HCT116 (cell line): ENCODE measurements at regions not wholly inside any gene's neighbourhood (a gene's known extent, or its start where the extent isn't known, plus 50 kb on each side); places are given as distances from the start of the nearest gene placed in this dataset.

Experiments
- ATAC-seq: fragments of 200-7000 bp; cut with Tn5 transposase; 2 replicates; pipeline ENCODE4 v1.9.1; 2020; ENCODE audit warnings: mild to moderate bottlenecking, moderate library complexity
- BruUV-seq: library from RNA; stranded (reverse); fragments of 400-500 nt; replicated peaks from 2 replicates; lab custom pipeline; 2021; lab: Mats Ljungman, UMichigan
- CTCF ChIA-PET: fragments of 300-600 bp; sonication (Branson Sonifier 250); formaldehyde crosslinking; loops from one replicate; lab custom pipeline; 2021; ENCODE audit warnings: antibody characterized with exemption; lab: Charles Lee
- POLR2A ChIA-PET: fragments of 300-600, 350-600 bp; sonication (Branson Sonifier 250); formaldehyde crosslinking; loops from one replicate; lab custom pipeline; 2021; ENCODE audit warnings: antibody characterized with exemption; lab: Charles Lee
- RAD21 ChIA-PET, 2 experiments: fragments of 300-600 bp; sonication (Branson Sonifier 250); formaldehyde crosslinking; loops; one replicate each; lab custom pipeline; 2023; ENCODE audit warnings: low total read pairs in 2 of 2; ENCODE audit not compliant: uncharacterized antibody in 2 of 2, unreplicated experiment in 2 of 2, low non-redundant PET in 1 of 2; lab: Charles Lee
- DNase-seq: peaks from one replicate; pipeline ENCODE4 v3.0.0-alpha.2; 2010; ENCODE audit warnings: low read depth, low spot score
- H2AFZ ChIP-seq: fragments of 200-600 bp; shearing (Covaris generic), sonication (generic); 2 replicates; pipeline ENCODE4 v1.6.1; 2017; ENCODE audit warnings: low read depth, mixed run types, mixed read lengths, antibody characterized with exemption, low read length; ENCODE audit not compliant: poor library complexity, severe bottlenecking
- H3K27ac ChIP-seq: 2 replicates; pipeline ENCODE4 v1.5.1; 2012; ENCODE audit warnings: low read depth, low read length
- H3K27me3 ChIP-seq: fragments of 200-600 bp; sonication (generic); 2 replicates; pipeline ENCODE4 v1.6.1; 2016; ENCODE audit warnings: mixed run types, low read length, mixed read lengths; ENCODE audit not compliant: insufficient read depth
- H3K36me3 ChIP-seq, 2 experiments: fragments of 200-500 bp in 1 of 2; fragments of 200-600 bp in 1 of 2; sonication (Bioruptor generic) in 1 of 2; sonication (generic) in 1 of 2; 2 replicates each; pipeline versions ENCODE4 v1.5.1 to v1.6.1; 2014 to 2016; ENCODE audit warnings: low read length in 2 of 2, inconsistent platforms in 1 of 2, mixed read lengths in 1 of 2, mixed run types in 1 of 2; ENCODE audit not compliant: insufficient read depth in 2 of 2, control insufficient read depth in 1 of 2
- H3K4me1 ChIP-seq, 2 experiments: fragments of 200-600 bp in 1 of 2; sonication (generic) in 1 of 2; 2 replicates each; pipeline versions ENCODE4 v1.5.1 to v1.6.1; 2012 to 2017; ENCODE audit warnings: low read length in 2 of 2, inconsistent platforms in 1 of 2, mild to moderate bottlenecking in 1 of 2, mixed read lengths in 1 of 2, mixed run types in 1 of 2, moderate library complexity in 1 of 2; ENCODE audit not compliant: insufficient read depth in 2 of 2, control insufficient read depth in 1 of 2
- H3K4me2 ChIP-seq: fragments of 200-600 bp; sonication (generic); 2 replicates; pipeline ENCODE4 v1.6.1; 2017; ENCODE audit warnings: mixed run types, low read length, mixed read lengths
- H3K4me3 ChIP-seq, 2 experiments: fragments of 200-600 bp in 1 of 2; sonication (generic) in 1 of 2; replicated peaks in 1 of 2; 2 replicates each; pipeline ENCODE4 v1.5.1; 2011 to 2016; ENCODE audit warnings: low read length in 2 of 2, control low read depth in 1 of 2, low read depth in 1 of 2, mild to moderate bottlenecking in 1 of 2, mixed read lengths in 1 of 2, mixed run types in 1 of 2
- H3K79me2 ChIP-seq: fragments of 200-600 bp; sonication (generic); 2 replicates; pipeline ENCODE4 v1.6.1; 2017; ENCODE audit warnings: mild to moderate bottlenecking, mixed run types, low read length, moderate library complexity, mixed read lengths; ENCODE audit not compliant: insufficient read depth
- H3K9ac ChIP-seq: fragments of 200-600 bp; sonication (generic); 2 replicates; pipeline ENCODE4 v1.6.1; 2016; ENCODE audit warnings: low read length, mixed read lengths
- H3K9me2 ChIP-seq: fragments of 200-600 bp; sonication (generic), shearing (Covaris generic); 2 replicates; pipeline ENCODE4 v1.6.1; 2017; ENCODE audit warnings: mixed run types, mild to moderate bottlenecking, moderate library complexity; ENCODE audit not compliant: insufficient read depth
- H3K9me3 ChIP-seq, 2 experiments: fragments of 200-500 bp in 1 of 2; fragments of 200-600 bp in 1 of 2; sonication (Bioruptor generic) in 1 of 2; sonication (generic) in 1 of 2; 2 replicates each; pipeline ENCODE4 v1.6.1; 2014 to 2017; ENCODE audit warnings: low read length in 2 of 2, mixed read lengths in 2 of 2, inconsistent platforms in 1 of 2, low read depth in 1 of 2, mild to moderate bottlenecking in 1 of 2, mixed run types in 1 of 2, moderate library complexity in 1 of 2; ENCODE audit not compliant: control insufficient read depth in 1 of 2, insufficient read depth in 1 of 2
- H4K20me1 ChIP-seq: fragments of 200-600 bp; sonication (generic), shearing (Covaris generic); 2 replicates; pipeline ENCODE4 v1.6.1; 2017; ENCODE audit warnings: mixed run types, mild to moderate bottlenecking, moderate library complexity; ENCODE audit not compliant: insufficient read depth
- CBX3 ChIP-seq: IDR thresholded peaks from 2 replicates; pipeline ENCODE4 v1.6.1; 2012; ENCODE audit warnings: low read depth
- EZH2phosphoT487 ChIP-seq: fragments of 200-600 bp; IDR thresholded peaks from 2 replicates; pipeline ENCODE4 v1.6.1; 2018; ENCODE audit warnings: antibody characterized with exemption, borderline replicate concordance
- FOSL1 ChIP-seq: IDR thresholded peaks from 2 replicates; pipeline ENCODE4 v1.6.1; 2012; ENCODE audit warnings: low read depth
- JUND ChIP-seq: IDR thresholded peaks from 2 replicates; pipeline ENCODE4 v1.6.1; 2012
- POLR2AphosphoS5 ChIP-seq: IDR thresholded peaks from 2 replicates; pipeline ENCODE4 v1.6.1; 2011; ENCODE audit warnings: mild to moderate bottlenecking, low read depth, low read length, moderate library complexity
- SRF ChIP-seq: IDR thresholded peaks from 2 replicates; pipeline ENCODE4 v1.6.1; 2012; ENCODE audit warnings: low read depth
- TCF7L2 ChIP-seq: IDR thresholded peaks from 2 replicates; pipeline ENCODE4 v1.7.0; 2011; ENCODE audit warnings: borderline replicate concordance, inconsistent platforms; ENCODE audit not compliant: insufficient read depth, insufficient read length; ENCODE audit errors: extremely low read depth
- YY1 ChIP-seq: IDR thresholded peaks from 2 replicates; pipeline ENCODE4 v1.6.1; 2011; ENCODE audit warnings: low read length, low read depth, moderate library complexity, mild to moderate bottlenecking; ENCODE audit not compliant: insufficient replicate concordance; ENCODE audit errors: extremely low read depth
- ZFX ChIP-seq: fragments of 450-650 bp; IDR thresholded peaks from 2 replicates; pipeline ENCODE4 v1.6.1; 2017
- ZNF274 ChIP-seq: fragments of 200-500 bp; sonication (Bioruptor generic); IDR thresholded peaks from 2 replicates; pipeline ENCODE4 v1.6.1; 2014; ENCODE audit warnings: mild to moderate bottlenecking, low read depth, low read length, inconsistent platforms
- intact Hi-C: fragments of 100-400 bp; cut with micrococcal nuclease; formaldehyde crosslinking; loops from 2 replicates; pipeline ENCODE4 v1.10.0; 2022
- TF ChIP-seq, protein P1 (sequence below): IDR thresholded peaks from 2 replicates; pipeline ENCODE4 v1.6.1; 2011; ENCODE audit warnings: mild to moderate bottlenecking, low read length, moderate library complexity; ENCODE audit not compliant: insufficient replicate concordance; ENCODE audit errors: extremely low read depth
- TF ChIP-seq, protein P2 (sequence below): IDR thresholded peaks from 2 replicates; pipeline ENCODE4 v1.6.1; 2012; ENCODE audit warnings: low read depth
- TF ChIP-seq, protein P3 (sequence below): IDR thresholded peaks from 2 replicates; pipeline ENCODE4 v1.6.1; 2012
- TF ChIP-seq, protein P4 (sequence below): IDR thresholded peaks from 2 replicates; pipeline ENCODE4 v1.6.1; 2012
- TF ChIP-seq, protein P5 (sequence below), 3 experiments: fragments of 200-600 bp in 1 of 3; sonication (generic) in 1 of 3; IDR thresholded peaks in 2 of 3; conservative IDR thresholded peaks in 1 of 3; 2 replicates each; pipeline ENCODE4 v1.5.1; 2012 to 2017; ENCODE audit warnings: low read depth in 2 of 3, low read length in 2 of 3, antibody characterized with exemption in 1 of 3, borderline replicate concordance in 1 of 3, control low read depth in 1 of 3, mild to moderate bottlenecking in 1 of 3, mixed read lengths in 1 of 3, mixed run types in 1 of 3, moderate library complexity in 1 of 3; ENCODE audit not compliant: insufficient read depth in 1 of 3

DNA sequence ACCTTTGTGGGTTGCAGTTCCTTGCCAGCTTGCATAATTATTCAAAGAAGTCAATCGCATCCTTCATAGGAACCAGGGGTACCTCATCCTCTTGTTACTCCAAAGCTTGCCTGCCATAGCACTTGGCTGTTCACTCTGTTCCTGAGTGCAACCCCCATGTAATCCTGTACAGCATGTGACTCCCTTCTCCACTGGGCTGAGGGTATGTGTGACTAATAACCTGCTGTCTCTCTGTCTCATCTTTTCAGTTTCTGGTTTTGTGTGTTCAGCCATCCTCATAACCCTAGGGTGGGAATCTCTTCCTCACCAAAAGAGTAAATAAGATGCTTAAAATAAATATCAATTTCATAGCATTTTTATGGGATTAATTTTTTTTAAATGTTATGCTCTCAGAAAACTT is 351.9 kb downstream of the S1PR1 start (continued):
- TF ChIP-seq CBX3: no peak
- no peak for TF ChIP-seq YY1
- no peak for TF ChIP-seq EZH2phosphoT487
- TF ChIP-seq JUND: no peak
- no peak for TF ChIP-seq TCF7L2
- TF ChIP-seq, all 23 proteins: peak for 0

DNA sequence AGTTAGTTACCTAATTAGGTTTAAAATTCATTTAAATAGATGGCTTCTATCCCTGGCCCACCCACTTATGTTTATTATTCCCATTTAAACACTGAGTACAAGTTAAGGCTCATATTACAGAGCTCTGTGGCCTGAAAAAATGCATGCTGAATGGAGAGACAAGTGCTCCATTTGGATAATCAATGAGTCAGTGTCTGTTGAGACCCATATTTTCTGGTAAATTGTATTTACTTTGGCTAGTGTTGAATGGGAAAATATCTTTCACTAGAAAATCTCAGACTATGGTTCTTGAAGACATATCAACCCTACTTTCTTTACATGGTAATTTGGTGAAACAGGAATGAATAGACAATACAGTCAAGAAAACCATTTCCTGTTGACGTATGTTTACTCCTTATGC is 356.0 kb downstream of the S1PR1 start:
- no peak for DNase-seq
- H2AFZ ChIP-seq: no peak overlapping the region

More for the DNA sequence above, 356.0 kb downstream of the S1PR1 start:
- CTCF ChIA-PET: no interaction called here
- no peak overlapping the region for H3K9ac ChIP-seq
- H3K27me3 ChIP-seq: no peaks in the 10 kb centered on the region
- TF ChIP-seq, protein P1, sequence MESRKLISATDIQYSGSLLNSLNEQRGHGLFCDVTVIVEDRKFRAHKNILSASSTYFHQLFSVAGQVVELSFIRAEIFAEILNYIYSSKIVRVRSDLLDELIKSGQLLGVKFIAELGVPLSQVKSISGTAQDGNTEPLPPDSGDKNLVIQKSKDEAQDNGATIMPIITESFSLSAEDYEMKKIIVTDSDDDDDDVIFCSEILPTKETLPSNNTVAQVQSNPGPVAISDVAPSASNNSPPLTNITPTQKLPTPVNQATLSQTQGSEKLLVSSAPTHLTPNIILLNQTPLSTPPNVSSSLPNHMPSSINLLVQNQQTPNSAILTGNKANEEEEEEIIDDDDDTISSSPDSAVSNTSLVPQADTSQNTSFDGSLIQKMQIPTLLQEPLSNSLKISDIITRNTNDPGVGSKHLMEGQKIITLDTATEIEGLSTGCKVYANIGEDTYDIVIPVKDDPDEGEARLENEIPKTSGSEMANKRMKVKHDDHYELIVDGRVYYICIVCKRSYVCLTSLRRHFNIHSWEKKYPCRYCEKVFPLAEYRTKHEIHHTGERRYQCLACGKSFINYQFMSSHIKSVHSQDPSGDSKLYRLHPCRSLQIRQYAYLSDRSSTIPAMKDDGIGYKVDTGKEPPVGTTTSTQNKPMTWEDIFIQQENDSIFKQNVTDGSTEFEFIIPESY: no peak
- TF ChIP-seq, protein P2, sequence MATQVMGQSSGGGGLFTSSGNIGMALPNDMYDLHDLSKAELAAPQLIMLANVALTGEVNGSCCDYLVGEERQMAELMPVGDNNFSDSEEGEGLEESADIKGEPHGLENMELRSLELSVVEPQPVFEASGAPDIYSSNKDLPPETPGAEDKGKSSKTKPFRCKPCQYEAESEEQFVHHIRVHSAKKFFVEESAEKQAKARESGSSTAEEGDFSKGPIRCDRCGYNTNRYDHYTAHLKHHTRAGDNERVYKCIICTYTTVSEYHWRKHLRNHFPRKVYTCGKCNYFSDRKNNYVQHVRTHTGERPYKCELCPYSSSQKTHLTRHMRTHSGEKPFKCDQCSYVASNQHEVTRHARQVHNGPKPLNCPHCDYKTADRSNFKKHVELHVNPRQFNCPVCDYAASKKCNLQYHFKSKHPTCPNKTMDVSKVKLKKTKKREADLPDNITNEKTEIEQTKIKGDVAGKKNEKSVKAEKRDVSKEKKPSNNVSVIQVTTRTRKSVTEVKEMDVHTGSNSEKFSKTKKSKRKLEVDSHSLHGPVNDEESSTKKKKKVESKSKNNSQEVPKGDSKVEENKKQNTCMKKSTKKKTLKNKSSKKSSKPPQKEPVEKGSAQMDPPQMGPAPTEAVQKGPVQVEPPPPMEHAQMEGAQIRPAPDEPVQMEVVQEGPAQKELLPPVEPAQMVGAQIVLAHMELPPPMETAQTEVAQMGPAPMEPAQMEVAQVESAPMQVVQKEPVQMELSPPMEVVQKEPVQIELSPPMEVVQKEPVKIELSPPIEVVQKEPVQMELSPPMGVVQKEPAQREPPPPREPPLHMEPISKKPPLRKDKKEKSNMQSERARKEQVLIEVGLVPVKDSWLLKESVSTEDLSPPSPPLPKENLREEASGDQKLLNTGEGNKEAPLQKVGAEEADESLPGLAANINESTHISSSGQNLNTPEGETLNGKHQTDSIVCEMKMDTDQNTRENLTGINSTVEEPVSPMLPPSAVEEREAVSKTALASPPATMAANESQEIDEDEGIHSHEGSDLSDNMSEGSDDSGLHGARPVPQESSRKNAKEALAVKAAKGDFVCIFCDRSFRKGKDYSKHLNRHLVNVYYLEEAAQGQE: no peak
- TF ChIP-seq FOSL1 (no peak), SRF (no peak), POLR2AphosphoS5 (no peak), ZNF274 (no peak), TCF7L2 (no peak), ZFX (no peak), EZH2phosphoT487 (no peak)
- TF ChIP-seq, protein P3, sequence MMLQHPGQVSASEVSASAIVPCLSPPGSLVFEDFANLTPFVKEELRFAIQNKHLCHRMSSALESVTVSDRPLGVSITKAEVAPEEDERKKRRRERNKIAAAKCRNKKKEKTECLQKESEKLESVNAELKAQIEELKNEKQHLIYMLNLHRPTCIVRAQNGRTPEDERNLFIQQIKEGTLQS: no peak
- TF ChIP-seq, protein P4, sequence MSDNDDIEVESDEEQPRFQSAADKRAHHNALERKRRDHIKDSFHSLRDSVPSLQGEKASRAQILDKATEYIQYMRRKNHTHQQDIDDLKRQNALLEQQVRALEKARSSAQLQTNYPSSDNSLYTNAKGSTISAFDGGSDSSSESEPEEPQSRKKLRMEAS: no peak
- TF ChIP-seq, protein P5, sequence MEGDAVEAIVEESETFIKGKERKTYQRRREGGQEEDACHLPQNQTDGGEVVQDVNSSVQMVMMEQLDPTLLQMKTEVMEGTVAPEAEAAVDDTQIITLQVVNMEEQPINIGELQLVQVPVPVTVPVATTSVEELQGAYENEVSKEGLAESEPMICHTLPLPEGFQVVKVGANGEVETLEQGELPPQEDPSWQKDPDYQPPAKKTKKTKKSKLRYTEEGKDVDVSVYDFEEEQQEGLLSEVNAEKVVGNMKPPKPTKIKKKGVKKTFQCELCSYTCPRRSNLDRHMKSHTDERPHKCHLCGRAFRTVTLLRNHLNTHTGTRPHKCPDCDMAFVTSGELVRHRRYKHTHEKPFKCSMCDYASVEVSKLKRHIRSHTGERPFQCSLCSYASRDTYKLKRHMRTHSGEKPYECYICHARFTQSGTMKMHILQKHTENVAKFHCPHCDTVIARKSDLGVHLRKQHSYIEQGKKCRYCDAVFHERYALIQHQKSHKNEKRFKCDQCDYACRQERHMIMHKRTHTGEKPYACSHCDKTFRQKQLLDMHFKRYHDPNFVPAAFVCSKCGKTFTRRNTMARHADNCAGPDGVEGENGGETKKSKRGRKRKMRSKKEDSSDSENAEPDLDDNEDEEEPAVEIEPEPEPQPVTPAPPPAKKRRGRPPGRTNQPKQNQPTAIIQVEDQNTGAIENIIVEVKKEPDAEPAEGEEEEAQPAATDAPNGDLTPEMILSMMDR (IDR thresholded peaks at IDR 0.05 in 2 of 3, conservative IDR thresholded peaks at IDR 0.05 in 1 of 3; ENCODE audit: borderline replicate concordance in 1 of 3, insufficient read depth in 1 of 3, low read depth in 2 of 3, low read length in 2 of 3): no peak
- ATAC-seq: no peak
- no peak overlapping the region for H3K4me2 ChIP-seq
- H3K9me2 ChIP-seq: no peaks in the 10 kb centered on the region
- H3K79me2 ChIP-seq: no peaks in the 10 kb centered on the region
- H4K20me1 ChIP-seq: no peaks in the 10 kb centered on the region
- H3K4me3 ChIP-seq: no peak overlapping the region
- no peak overlapping the region for H3K27ac ChIP-seq
- H3K4me1 ChIP-seq: peaks cover 0 to under 1% of the 10 kb centered on the region in 2 experiments; a peak in 1 of 4 replicates
- RAD21 ChIA-PET: no interaction called here
- BruUV-seq: no TSS peak
- intact Hi-C loops: no loop called here
- H3K9me3 ChIP-seq: no peaks in the 10 kb centered on the region
- POLR2A ChIA-PET: no interaction called here
- H3K36me3 ChIP-seq: no peaks in the 10 kb centered on the region
